SK-N-SH treated with all-trans-retinoic acid at 6 μM for 48 hours (cell line): ENCODE measurements at regions not wholly inside any gene's neighbourhood (a gene's known extent, or its start where the extent isn't known, plus 50 kb on each side); places are given as distances from the start of the nearest gene placed in this dataset.

Experiments
- ATAC-seq: fragments of 200-7000 bp; cut with Tn5 transposase; 3 replicates; pipeline ENCODE4 v1.9.1; 2020; ENCODE audit warnings: mild to moderate bottlenecking, moderate library complexity
- ARNTL ChIP-seq: fragments of 450-650 bp; formaldehyde crosslinking; IDR thresholded peaks from 2 replicates; pipeline ENCODE4 v1.5.0; 2020; ENCODE audit warnings: low read depth, mild to moderate bottlenecking, moderate library complexity, borderline replicate concordance
- BACH2 ChIP-seq: fragments of 250-450 bp; sonication (Bioruptor Pico); IDR thresholded peaks from 2 replicates; pipeline ENCODE4 v1.9.0; 2021; ENCODE audit warnings: mild to moderate bottlenecking, borderline replicate concordance
- CSDC2 ChIP-seq: fragments of 250-450 bp; sonication (Bioruptor Pico); IDR thresholded peaks from 2 replicates; pipeline ENCODE4 v1.5.0; 2020; ENCODE audit warnings: mild to moderate bottlenecking, moderate library complexity
- ESRRG ChIP-seq: fragments of 250-450 bp; sonication (Bioruptor Pico); IDR thresholded peaks from 2 replicates; pipeline ENCODE4 v1.6.1; 2021; ENCODE audit warnings: mild to moderate bottlenecking
- GLIS3 ChIP-seq: fragments of 250-450 bp; sonication (Bioruptor Pico); IDR thresholded peaks from 2 replicates; pipeline ENCODE4 v1.5.0; 2020; ENCODE audit warnings: mild to moderate bottlenecking, moderate library complexity
- ISL1 ChIP-seq: fragments of 250-450 bp; sonication (Bioruptor Pico); IDR thresholded peaks from 2 replicates; pipeline ENCODE4 v2.1.2; 2022; ENCODE audit warnings: mild to moderate bottlenecking, moderate library complexity
- OSR1 ChIP-seq: fragments of 250-450 bp; sonication (Bioruptor Pico); IDR thresholded peaks from 2 replicates; pipeline ENCODE4 v1.8.0; 2022; ENCODE audit warnings: moderate library complexity, mild to moderate bottlenecking, inconsistent platforms
- PPARA ChIP-seq: fragments of 250-450 bp; sonication (Bioruptor Pico); IDR thresholded peaks from 2 replicates; pipeline ENCODE4 v1.5.0; 2020; ENCODE audit warnings: mild to moderate bottlenecking, borderline replicate concordance
- RARB ChIP-seq: fragments of 250-450 bp; sonication (Bioruptor Pico); IDR thresholded peaks from 2 replicates; pipeline ENCODE4 v1.8.0; 2021; ENCODE audit warnings: mild to moderate bottlenecking, moderate library complexity
- TCF4 ChIP-seq: fragments of 250-450 bp; sonication (Bioruptor Pico); IDR thresholded peaks from 2 replicates; pipeline ENCODE4 v1.8.0; 2021; ENCODE audit warnings: mild to moderate bottlenecking, moderate library complexity, borderline replicate concordance
- TOX ChIP-seq: fragments of 250-450 bp; sonication (Bioruptor Pico); IDR thresholded peaks from 2 replicates; pipeline ENCODE4 v1.8.0; 2021; ENCODE audit warnings: mild to moderate bottlenecking, moderate library complexity, borderline replicate concordance
- ZC3H10 ChIP-seq: fragments of 250-450 bp; sonication (Bioruptor Pico); IDR thresholded peaks from 2 replicates; pipeline ENCODE4 v1.5.1; 2021; ENCODE audit warnings: mild to moderate bottlenecking, moderate library complexity
- ZFP3 ChIP-seq: fragments of 250-450 bp; sonication (Bioruptor Pico); IDR thresholded peaks from 2 replicates; pipeline ENCODE4 v1.5.0; 2020; ENCODE audit warnings: mild to moderate bottlenecking, moderate library complexity
- ZFP30 ChIP-seq: fragments of 450-650 bp; formaldehyde crosslinking; IDR thresholded peaks from 2 replicates; pipeline ENCODE4 v1.5.0; 2022; ENCODE audit warnings: mild to moderate bottlenecking, moderate library complexity
- ZNF565 ChIP-seq: fragments of 450-650 bp; formaldehyde crosslinking; conservative IDR thresholded peaks from 2 replicates; pipeline ENCODE4 v1.5.0; 2020; ENCODE audit warnings: low read depth, mild to moderate bottlenecking, moderate library complexity
- ZNF70 ChIP-seq: fragments of 450-650 bp; formaldehyde crosslinking; IDR thresholded peaks from 2 replicates; pipeline ENCODE4 v1.5.0; 2020; ENCODE audit warnings: mild to moderate bottlenecking, moderate library complexity
- ZNF8 ChIP-seq: fragments of 450-650 bp; formaldehyde crosslinking; IDR thresholded peaks from 2 replicates; pipeline ENCODE4 v1.5.0; 2020; ENCODE audit warnings: mild to moderate bottlenecking, moderate library complexity
- TF ChIP-seq, protein P1 (sequence below): fragments of 250-450 bp; sonication (Bioruptor Pico); IDR thresholded peaks from 2 replicates; pipeline ENCODE4 v1.8.0; 2021; ENCODE audit warnings: low read depth, mild to moderate bottlenecking, moderate library complexity, borderline replicate concordance
- TF ChIP-seq, protein P2 (sequence below): fragments of 250-450 bp; sonication (Bioruptor Pico); IDR thresholded peaks from 2 replicates; pipeline ENCODE4 v1.5.1; 2021; ENCODE audit warnings: mild to moderate bottlenecking, moderate library complexity
- TF ChIP-seq, protein P3 (sequence below): fragments of 250-450 bp; sonication (Bioruptor Pico); IDR thresholded peaks from 2 replicates; pipeline ENCODE4 v1.5.0; 2020; ENCODE audit warnings: mild to moderate bottlenecking, moderate library complexity
- TF ChIP-seq, protein P4 (sequence below): fragments of 250-450 bp; sonication (Bioruptor Pico); IDR thresholded peaks from 2 replicates; pipeline ENCODE4 v1.8.0; 2020; ENCODE audit warnings: mild to moderate bottlenecking, moderate library complexity, borderline replicate concordance

DNA sequence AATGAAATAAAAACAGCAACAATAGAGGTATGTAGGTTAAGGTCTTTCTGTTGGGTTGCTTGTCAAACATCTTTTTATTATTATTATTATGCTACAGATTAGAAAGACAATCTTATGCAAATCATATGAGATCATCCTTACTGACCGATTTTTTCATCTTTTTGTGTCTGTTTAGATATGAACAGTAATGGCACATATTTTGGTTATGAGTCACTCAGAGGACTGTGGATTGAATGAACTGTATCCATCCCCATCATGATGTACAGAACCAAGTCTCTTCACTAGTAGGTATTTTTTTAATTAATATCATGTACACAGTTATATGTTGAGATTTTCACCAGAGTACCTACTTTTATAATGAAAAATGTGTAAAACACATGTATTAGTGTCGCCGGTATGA is 159.1 kb downstream of the CHRM3 start:
- peak; percentile 89 for ATAC-seq
- no peak for TF ChIP-seq GLIS3 (CRISPR knock-in tag)
- no peak for TF ChIP-seq RARB (CRISPR knock-in tag)
- TF ChIP-seq ISL1 (CRISPR knock-in tag) = no peak
- no peak for TF ChIP-seq TCF4 (CRISPR knock-in tag)
- no peak for TF ChIP-seq ESRRG (CRISPR knock-in tag)
- TF ChIP-seq, protein P1, sequence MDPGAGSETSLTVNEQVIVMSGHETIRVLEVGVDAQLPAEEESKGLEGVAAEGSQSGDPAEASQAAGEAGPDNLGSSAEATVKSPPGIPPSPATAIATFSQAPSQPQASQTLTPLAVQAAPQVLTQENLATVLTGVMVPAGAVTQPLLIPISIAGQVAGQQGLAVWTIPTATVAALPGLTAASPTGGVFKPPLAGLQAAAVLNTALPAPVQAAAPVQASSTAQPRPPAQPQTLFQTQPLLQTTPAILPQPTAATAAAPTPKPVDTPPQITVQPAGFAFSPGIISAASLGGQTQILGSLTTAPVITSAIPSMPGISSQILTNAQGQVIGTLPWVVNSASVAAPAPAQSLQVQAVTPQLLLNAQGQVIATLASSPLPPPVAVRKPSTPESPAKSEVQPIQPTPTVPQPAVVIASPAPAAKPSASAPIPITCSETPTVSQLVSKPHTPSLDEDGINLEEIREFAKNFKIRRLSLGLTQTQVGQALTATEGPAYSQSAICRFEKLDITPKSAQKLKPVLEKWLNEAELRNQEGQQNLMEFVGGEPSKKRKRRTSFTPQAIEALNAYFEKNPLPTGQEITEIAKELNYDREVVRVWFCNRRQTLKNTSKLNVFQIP = no peak
- no peak for TF ChIP-seq ZNF8 (CRISPR knock-in tag)
- TF ChIP-seq, protein P2, sequence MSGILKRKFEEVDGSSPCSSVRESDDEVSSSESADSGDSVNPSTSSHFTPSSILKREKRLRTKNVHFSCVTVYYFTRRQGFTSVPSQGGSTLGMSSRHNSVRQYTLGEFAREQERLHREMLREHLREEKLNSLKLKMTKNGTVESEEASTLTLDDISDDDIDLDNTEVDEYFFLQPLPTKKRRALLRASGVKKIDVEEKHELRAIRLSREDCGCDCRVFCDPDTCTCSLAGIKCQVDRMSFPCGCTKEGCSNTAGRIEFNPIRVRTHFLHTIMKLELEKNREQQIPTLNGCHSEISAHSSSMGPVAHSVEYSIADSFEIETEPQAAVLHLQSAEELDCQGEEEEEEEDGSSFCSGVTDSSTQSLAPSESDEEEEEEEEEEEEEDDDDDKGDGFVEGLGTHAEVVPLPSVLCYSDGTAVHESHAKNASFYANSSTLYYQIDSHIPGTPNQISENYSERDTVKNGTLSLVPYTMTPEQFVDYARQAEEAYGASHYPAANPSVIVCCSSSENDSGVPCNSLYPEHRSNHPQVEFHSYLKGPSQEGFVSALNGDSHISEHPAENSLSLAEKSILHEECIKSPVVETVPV (CRISPR knock-in tag) = no peak
- TF ChIP-seq ZNF70 (CRISPR knock-in tag) = no peak
- no peak for TF ChIP-seq CSDC2 (CRISPR knock-in tag)
- no peak for TF ChIP-seq ARNTL
- TF ChIP-seq TOX (CRISPR knock-in tag) = no peak
- TF ChIP-seq OSR1 (CRISPR knock-in tag) = no peak
- TF ChIP-seq, protein P3, sequence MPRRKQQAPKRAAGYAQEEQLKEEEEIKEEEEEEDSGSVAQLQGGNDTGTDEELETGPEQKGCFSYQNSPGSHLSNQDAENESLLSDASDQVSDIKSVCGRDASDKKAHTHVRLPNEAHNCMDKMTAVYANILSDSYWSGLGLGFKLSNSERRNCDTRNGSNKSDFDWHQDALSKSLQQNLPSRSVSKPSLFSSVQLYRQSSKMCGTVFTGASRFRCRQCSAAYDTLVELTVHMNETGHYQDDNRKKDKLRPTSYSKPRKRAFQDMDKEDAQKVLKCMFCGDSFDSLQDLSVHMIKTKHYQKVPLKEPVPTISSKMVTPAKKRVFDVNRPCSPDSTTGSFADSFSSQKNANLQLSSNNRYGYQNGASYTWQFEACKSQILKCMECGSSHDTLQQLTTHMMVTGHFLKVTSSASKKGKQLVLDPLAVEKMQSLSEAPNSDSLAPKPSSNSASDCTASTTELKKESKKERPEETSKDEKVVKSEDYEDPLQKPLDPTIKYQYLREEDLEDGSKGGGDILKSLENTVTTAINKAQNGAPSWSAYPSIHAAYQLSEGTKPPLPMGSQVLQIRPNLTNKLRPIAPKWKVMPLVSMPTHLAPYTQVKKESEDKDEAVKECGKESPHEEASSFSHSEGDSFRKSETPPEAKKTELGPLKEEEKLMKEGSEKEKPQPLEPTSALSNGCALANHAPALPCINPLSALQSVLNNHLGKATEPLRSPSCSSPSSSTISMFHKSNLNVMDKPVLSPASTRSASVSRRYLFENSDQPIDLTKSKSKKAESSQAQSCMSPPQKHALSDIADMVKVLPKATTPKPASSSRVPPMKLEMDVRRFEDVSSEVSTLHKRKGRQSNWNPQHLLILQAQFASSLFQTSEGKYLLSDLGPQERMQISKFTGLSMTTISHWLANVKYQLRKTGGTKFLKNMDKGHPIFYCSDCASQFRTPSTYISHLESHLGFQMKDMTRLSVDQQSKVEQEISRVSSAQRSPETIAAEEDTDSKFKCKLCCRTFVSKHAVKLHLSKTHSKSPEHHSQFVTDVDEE (CRISPR knock-in tag) = no peak
- TF ChIP-seq ZNF565 (CRISPR knock-in tag) = no peak
- no peak for TF ChIP-seq BACH2 (CRISPR knock-in tag)
- TF ChIP-seq, protein P4, sequence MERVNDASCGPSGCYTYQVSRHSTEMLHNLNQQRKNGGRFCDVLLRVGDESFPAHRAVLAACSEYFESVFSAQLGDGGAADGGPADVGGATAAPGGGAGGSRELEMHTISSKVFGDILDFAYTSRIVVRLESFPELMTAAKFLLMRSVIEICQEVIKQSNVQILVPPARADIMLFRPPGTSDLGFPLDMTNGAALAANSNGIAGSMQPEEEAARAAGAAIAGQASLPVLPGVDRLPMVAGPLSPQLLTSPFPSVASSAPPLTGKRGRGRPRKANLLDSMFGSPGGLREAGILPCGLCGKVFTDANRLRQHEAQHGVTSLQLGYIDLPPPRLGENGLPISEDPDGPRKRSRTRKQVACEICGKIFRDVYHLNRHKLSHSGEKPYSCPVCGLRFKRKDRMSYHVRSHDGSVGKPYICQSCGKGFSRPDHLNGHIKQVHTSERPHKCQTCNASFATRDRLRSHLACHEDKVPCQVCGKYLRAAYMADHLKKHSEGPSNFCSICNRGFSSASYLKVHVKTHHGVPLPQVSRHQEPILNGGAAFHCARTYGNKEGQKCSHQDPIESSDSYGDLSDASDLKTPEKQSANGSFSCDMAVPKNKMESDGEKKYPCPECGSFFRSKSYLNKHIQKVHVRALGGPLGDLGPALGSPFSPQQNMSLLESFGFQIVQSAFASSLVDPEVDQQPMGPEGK (CRISPR knock-in tag) = no peak

DNA sequence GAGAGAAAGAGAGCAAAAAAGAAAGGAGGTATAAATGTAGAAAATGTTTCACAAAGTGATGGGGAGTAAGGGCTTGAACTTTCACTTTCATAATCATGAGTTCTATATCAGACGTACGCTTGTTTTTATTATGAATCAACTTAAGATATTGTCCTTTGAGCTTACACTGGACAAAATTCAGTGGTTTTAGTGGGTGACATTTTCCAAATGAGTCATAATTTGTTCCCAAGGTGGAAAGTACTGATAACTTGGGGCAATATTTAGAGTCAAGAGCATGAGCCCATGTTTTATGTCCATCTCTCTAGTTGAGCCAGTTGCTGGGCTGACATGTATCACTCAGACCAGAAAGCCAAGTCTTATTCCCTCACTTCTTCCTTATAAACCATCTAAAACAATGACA is 161.6 kb downstream of the CHRM3 start:
- no peak for ATAC-seq
- TF ChIP-seq ZNF70 (CRISPR knock-in tag) (no peak), ZFP30 (CRISPR knock-in tag) (no peak), CSDC2 (CRISPR knock-in tag) (no peak), OSR1 (CRISPR knock-in tag) (no peak), PPARA (no peak), ZFP3 (CRISPR knock-in tag) (no peak), ISL1 (CRISPR knock-in tag) (no peak), ZNF8 (CRISPR knock-in tag) (no peak), ESRRG (CRISPR knock-in tag) (no peak), BACH2 (CRISPR knock-in tag) (no peak), ARNTL (no peak), ZNF565 (CRISPR knock-in tag) (no peak), ZC3H10 (no peak)
- TF ChIP-seq, protein P4 (CRISPR knock-in tag) = no peak
- TF ChIP-seq, protein P3 (CRISPR knock-in tag) = no peak
